AG04450 (cell line): ENCODE measurements at regions not wholly inside any gene's neighbourhood (a gene's known extent, or its start where the extent isn't known, plus 50 kb on each side); places are given as distances from the start of the nearest gene placed in this dataset.

Experiments used
- CTCF ChIA-PET: fragments of 300-600, 350-600 bp; formaldehyde crosslinking; extraction: SDS; loops from one replicate; lab custom pipeline; 2022; ENCODE audit warnings: antibody characterized with exemption, inconsistent platforms; lab: Charles Lee
- POLR2A ChIA-PET: fragments of 350-600 bp; formaldehyde crosslinking; extraction: SDS; loops from one replicate; lab custom pipeline; 2021; ENCODE audit warnings: antibody characterized with exemption, inconsistent platforms; lab: Yijun Ruan, JAX
- DNase-seq: peaks from one replicate; pipeline ENCODE4 v3.0.0-alpha.2; 2011; ENCODE audit warnings: low read depth, low spot score
- H3K27ac ChIP-seq: one replicate; pipeline ENCODE4 v1.5.1; 2012; ENCODE audit warnings: low read depth, low read length, control low read depth
- H3K27me3 ChIP-seq: one replicate; pipeline ENCODE4 v1.6.0; 2012; ENCODE audit warnings: low read length; ENCODE audit not compliant: control insufficient read depth, insufficient read depth
- H3K4me3 ChIP-seq: 2 replicates; pipeline ENCODE4 v1.5.1; 2011; ENCODE audit warnings: mild to moderate bottlenecking, low read depth, low read length, control low read depth
- H3K9me3 ChIP-seq: 2 replicates; pipeline ENCODE4 v1.5.1; 2012; ENCODE audit warnings: low read length; ENCODE audit not compliant: control insufficient read depth, insufficient read depth
- TF ChIP-seq, protein P1 (sequence below): IDR thresholded peaks from 2 replicates; pipeline ENCODE4 v1.5.1; 2011; ENCODE audit warnings: low read depth, low read length, control low read depth, inconsistent platforms

DNA sequence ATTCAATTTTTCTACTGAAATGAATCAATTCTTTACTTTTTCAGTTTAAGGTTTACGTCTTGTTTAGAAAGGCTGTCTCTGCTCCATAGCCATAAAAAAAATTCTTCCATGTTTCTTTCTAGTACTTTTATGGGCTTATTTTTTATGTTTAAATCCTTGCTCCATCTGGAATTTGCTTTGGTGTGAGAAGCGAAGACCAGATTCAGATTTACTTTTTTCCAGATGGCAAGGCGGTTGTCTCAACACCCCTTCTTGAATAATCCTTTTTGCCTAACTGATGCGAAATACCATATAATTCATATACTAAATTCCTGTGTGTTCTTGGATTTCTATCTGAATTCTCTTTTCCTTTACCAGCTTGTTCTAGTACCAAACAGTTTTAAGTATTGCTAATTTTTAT lies 101.5 kb downstream of the C1orf94 start:
- POLR2A ChIA-PET = no interaction called here
- Histone ChIP-seq H3K27me3 (no peaks in the 10 kb centered on the region), H3K27ac (no peak overlapping the region), H3K9me3 (no peaks in the 10 kb centered on the region), H3K4me3 (no peak overlapping the region)
- no peak for DNase-seq
- TF ChIP-seq, protein P1, sequence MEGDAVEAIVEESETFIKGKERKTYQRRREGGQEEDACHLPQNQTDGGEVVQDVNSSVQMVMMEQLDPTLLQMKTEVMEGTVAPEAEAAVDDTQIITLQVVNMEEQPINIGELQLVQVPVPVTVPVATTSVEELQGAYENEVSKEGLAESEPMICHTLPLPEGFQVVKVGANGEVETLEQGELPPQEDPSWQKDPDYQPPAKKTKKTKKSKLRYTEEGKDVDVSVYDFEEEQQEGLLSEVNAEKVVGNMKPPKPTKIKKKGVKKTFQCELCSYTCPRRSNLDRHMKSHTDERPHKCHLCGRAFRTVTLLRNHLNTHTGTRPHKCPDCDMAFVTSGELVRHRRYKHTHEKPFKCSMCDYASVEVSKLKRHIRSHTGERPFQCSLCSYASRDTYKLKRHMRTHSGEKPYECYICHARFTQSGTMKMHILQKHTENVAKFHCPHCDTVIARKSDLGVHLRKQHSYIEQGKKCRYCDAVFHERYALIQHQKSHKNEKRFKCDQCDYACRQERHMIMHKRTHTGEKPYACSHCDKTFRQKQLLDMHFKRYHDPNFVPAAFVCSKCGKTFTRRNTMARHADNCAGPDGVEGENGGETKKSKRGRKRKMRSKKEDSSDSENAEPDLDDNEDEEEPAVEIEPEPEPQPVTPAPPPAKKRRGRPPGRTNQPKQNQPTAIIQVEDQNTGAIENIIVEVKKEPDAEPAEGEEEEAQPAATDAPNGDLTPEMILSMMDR = no peak
- CTCF ChIA-PET = interaction anchor here (0.5 kb wide), 1 partner anchor 15 kb away, joined by 6 read pairs; no protein-coding TSS in a partner anchor

DNA sequence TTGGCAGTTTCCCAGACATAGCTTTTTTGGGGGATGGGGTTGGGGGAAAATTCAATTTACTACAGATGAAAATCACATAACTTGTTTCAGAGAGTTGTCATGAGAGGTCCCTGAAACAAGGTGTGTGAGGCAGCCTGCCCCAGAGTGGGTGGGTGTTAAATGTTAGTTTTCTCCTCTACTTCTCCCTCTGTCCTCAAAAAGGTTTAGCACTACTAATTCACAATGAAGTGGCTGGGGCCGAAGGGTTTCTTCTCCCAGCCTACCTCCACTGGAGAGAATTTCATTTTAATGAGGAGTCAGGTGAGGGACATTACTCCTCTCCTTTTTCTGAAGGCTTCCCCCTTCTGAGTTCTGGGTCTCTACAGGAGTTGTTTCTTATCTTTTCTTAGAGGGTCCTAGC lies 103.3 kb downstream of the C1orf94 start:
- ChIA-PET POLR2A (no interaction called here), CTCF (no interaction called here)
- DNase-seq = no peak

DNA sequence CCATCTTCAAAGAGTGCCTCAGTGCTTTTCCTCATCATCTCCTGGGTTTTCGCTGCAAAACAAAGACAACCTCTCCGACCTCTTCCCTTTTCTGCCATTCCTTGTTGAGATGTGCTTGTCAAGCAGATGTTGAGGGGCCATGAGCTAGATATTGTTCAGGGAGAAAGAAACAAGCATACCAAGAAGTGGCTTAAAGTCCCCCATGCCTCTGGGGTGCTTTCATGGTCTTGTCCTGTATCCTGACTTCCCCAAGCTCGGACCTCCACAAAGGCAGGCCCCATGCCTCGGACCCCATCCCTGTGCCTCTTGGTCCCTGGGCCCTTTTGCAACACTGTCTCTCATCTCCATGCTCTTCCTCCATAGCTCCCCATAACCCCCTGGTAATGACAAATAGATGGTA lies 103.8 kb downstream of the C1orf94 start:
- no peak overlapping the region for H3K4me3 ChIP-seq
- DNase-seq = no peak
- ChIA-PET CTCF (no interaction called here), POLR2A (no interaction called here)
- H3K9me3 ChIP-seq = no peaks in the 10 kb centered on the region
- TF ChIP-seq, protein P1 = no peak
- H3K27ac ChIP-seq = no peak overlapping the region
- no peaks in the 10 kb centered on the region for H3K27me3 ChIP-seq

More for the DNA sequence above, 103.3 kb downstream of the C1orf94 start:
- H3K4me3 ChIP-seq = no peak overlapping the region
- H3K9me3 ChIP-seq = no peaks in the 10 kb centered on the region
- no peak overlapping the region for H3K27ac ChIP-seq
- TF ChIP-seq, protein P1 = no peak
- no peaks in the 10 kb centered on the region for H3K27me3 ChIP-seq

DNA sequence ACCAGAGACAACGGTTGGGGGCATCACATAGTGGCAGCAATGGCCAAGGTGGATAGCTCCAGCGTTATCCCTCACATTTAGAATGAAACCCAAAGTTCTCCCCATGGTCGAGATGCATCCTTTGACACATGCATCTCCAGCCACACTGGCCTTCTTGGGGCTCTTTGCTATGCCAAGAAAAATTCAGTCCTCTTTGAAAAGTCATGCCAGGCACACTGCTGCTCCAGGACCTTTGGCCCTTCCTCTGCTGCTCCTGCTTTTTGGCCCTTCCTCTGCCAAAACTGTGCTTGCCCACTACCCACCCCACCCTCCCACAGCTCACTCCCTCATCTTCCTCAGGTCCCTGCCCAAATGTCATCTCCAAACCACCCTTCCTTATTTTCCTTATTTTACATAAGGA lies 106.4 kb downstream of the C1orf94 start:
- Histone ChIP-seq H3K9me3 (no peaks in the 10 kb centered on the region), H3K27me3 (no peaks in the 10 kb centered on the region), H3K4me3 (no peak overlapping the region), H3K27ac (no peak overlapping the region)
- TF ChIP-seq, protein P1 = no peak
- DNase-seq = no peak
- ChIA-PET CTCF (no interaction called here), POLR2A (no interaction called here)

DNA sequence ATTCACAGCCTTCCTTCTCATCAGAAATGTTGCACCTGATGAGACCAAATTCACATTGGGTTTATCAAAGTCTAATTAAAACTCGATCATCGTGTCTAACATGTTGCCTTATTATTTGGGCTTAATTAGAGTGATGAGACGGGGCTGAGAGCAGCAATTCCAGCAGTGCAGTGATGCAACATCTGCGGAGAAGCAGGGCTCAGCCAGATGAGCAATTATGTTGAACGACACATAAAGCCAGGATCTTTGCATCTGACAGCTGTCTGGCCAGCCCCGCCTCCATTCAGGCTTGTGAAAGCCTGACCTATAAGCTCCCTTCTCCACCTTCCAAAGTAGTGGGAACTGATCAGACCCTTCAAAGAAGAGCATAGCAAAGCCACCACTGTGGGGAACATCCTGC lies 109.8 kb downstream of the C1orf94 start:
- Histone ChIP-seq H3K4me3 (no peak overlapping the region), H3K27me3 (no peaks in the 10 kb centered on the region), H3K27ac (no peak overlapping the region), H3K9me3 (no peaks in the 10 kb centered on the region)
- TF ChIP-seq, protein P1 = no peak
- CTCF ChIA-PET = no interaction called here
- POLR2A ChIA-PET = no interaction called here
- DNase-seq = no peak
